ENCODE measurements at regions not wholly inside any gene's neighbourhood (a gene's known extent, or its start where the extent isn't known, plus 50 kb on each side); places are given as distances from the start of the nearest gene placed in this dataset.

DNA sequence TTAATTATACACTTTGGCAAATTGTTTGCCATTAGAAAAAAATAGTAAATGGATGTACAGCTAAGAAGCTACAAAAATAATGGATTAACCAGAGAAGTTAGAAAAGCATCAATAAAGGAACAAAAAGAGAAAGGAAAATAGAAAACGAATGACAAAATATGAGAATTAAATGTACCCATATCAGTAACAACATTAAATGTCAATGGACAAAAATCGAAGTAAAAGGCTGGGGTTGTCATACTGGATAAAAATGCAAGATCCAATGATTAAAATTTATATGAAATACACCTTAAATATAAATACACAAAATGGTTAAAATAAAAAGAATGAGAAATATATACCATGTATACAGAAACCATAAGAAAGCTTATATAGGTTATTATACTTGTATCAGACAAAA, 470.6 kb downstream of the OCA2 start:
- no peak for TF ChIP-seq CTCF (IDR thresholded peaks at IDR 0.05)
- no peak for TF ChIP-seq POLR2A (IDR thresholded peaks at IDR 0.05; ENCODE audit: low read depth)
